Uterus (tissue), 3 donors: ENCODE measurements at regions not wholly inside any gene's neighbourhood (a gene's known extent, or its start where the extent isn't known, plus 50 kb on each side); places are given as distances from the start of the nearest gene placed in this dataset.

Experiments
- DNase-seq, 2 donors: peaks; one replicate each; pipeline ENCODE4 v3.0.0-alpha.2; 2019 to 2020
- H3K27ac ChIP-seq, 2 donors: fragments of 200-600 bp; sonication (generic); 1 replicate in 1 of 2; 2 replicates in 1 of 2; pipeline ENCODE4 v1.5.1; 2016 to 2018
- H3K27me3 ChIP-seq, 2 donors: fragments of 200-600 bp; sonication (generic); one replicate each; pipeline ENCODE4 v1.5.1; 2018 to 2019; ENCODE audit warnings: control low read depth in 1 of 2
- H3K36me3 ChIP-seq, 2 donors: fragments of 200-600 bp; sonication (generic); one replicate each; pipeline ENCODE4 v1.5.1; 2019; ENCODE audit warnings: control low read depth in 1 of 2
- H3K4me1 ChIP-seq, 2 donors: fragments of 200-600 bp; sonication (generic); one replicate each; pipeline ENCODE4 v1.5.1; 2018 to 2019; ENCODE audit warnings: control low read depth in 1 of 2
- H3K4me3 ChIP-seq, 2 donors: fragments of 200-600 bp; sonication (generic); 1 replicate in 1 of 2; 2 replicates in 1 of 2; pipeline ENCODE4 v1.5.1; 2018 to 2019; ENCODE audit warnings: mild to moderate bottlenecking in 1 of 2
- H3K9me3 ChIP-seq, 2 donors: fragments of 200-600 bp; sonication (generic); one replicate each; pipeline ENCODE4 v1.5.1; 2019; ENCODE audit warnings: control low read depth in 1 of 2
- POLR2A ChIP-seq, 2 donors: fragments of 450-650 bp; IDR thresholded peaks; one replicate each; pipeline ENCODE4 v1.6.1; 2016; ENCODE audit warnings: antibody characterized with exemption in 2 of 2, mild to moderate bottlenecking in 1 of 2, moderate library complexity in 1 of 2
- intact Hi-C: fragments of 100-400 bp; cut with DNase I; formaldehyde crosslinking; loops from one replicate; pipeline ENCODE4 v1.15.1; 2023; ENCODE audit warnings: low total_unique reads
- TF ChIP-seq, protein P1 (sequence below), 4 experiments: fragments of 200-600 bp in 2 of 4; fragments of 450-650 bp in 2 of 4; sonication (generic) in 2 of 4; IDR thresholded peaks; one replicate each; pipeline ENCODE4 v1.5.1; 2016 to 2019; ENCODE audit warnings: antibody characterized with exemption in 4 of 4, mild to moderate bottlenecking in 2 of 4, moderate library complexity in 1 of 4
- donor health status: DM: yes; HTN: yes; CAD: no.

- Histone ChIP-seq H3K9me3 (no peaks in the 10 kb centered on the region), H3K4me1 (no peaks in the 10 kb centered on the region), H3K27ac (peak overlapping the region; percentile 65 to 67), H3K36me3 (no peaks in the 10 kb centered on the region), H3K27me3 (no peaks in the 10 kb centered on the region), H3K4me3 (peak overlapping the region; percentile 18 to 19)
- TF ChIP-seq POLR2A (IDR thresholded peaks at IDR 0.05): no peak
- TF ChIP-seq, protein P1, sequence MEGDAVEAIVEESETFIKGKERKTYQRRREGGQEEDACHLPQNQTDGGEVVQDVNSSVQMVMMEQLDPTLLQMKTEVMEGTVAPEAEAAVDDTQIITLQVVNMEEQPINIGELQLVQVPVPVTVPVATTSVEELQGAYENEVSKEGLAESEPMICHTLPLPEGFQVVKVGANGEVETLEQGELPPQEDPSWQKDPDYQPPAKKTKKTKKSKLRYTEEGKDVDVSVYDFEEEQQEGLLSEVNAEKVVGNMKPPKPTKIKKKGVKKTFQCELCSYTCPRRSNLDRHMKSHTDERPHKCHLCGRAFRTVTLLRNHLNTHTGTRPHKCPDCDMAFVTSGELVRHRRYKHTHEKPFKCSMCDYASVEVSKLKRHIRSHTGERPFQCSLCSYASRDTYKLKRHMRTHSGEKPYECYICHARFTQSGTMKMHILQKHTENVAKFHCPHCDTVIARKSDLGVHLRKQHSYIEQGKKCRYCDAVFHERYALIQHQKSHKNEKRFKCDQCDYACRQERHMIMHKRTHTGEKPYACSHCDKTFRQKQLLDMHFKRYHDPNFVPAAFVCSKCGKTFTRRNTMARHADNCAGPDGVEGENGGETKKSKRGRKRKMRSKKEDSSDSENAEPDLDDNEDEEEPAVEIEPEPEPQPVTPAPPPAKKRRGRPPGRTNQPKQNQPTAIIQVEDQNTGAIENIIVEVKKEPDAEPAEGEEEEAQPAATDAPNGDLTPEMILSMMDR (IDR thresholded peaks at IDR 0.05): peak; percentile 77 to 86 (median 82)
- intact Hi-C loops: no loop called here
- DNase-seq: peak; percentile 84 to 86
Observed at GRCh38 chr14:53306267-53306721, 153.2 kb upstream of the DDHD1 start.

DNA sequence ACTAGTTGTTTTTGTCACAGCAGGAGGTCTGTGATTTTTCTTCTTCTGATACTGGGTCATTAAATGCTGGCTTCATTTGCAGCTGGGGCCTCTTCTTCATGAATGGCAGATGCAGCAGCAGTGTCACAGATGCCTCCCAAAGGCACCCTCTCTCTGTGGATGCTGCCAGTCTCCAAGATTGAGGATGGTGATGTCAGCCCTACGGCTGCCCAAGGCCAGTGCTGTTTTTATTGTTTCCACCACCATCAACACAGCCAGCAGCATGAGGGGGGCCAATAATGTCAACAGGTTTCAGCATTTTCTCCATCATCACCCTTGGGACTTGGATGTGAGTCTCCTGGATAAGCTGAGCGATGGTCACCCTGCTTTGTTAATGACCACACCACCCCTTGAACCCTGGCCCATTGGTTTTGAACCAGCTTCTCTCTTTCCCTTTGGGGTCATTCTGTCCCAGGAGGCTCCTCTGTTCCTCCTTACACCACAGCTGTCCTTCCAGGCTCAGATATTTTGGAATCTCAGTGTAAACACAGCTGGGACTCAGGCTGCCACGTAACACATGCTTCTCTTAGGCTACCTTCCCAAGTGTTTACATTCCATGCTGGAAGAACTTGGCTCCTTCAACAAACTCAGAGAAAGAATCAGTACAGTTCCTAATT, 151.7 kb upstream of the DDHD1 start:
- Histone ChIP-seq H3K27me3 (no peaks in the 10 kb centered on the region), H3K9me3 (no peaks in the 10 kb centered on the region), H3K4me1 (no peaks in the 10 kb centered on the region), H3K27ac (peak overlapping the region in 1 of 2 donors; percentile 65), H3K36me3 (no peaks in the 10 kb centered on the region), H3K4me3 (no peak overlapping the region)
- no peak for DNase-seq
- intact Hi-C loops: no loop called here
- TF ChIP-seq POLR2A (IDR thresholded peaks at IDR 0.05): no peak
- TF ChIP-seq, protein P1 (IDR thresholded peaks at IDR 0.05): no peak

- TF ChIP-seq, protein P1 (IDR thresholded peaks at IDR 0.05): peak; percentile 55 to 70 (median 62)
- no peak for TF ChIP-seq POLR2A (IDR thresholded peaks at IDR 0.05)
- no peak for DNase-seq
- no peaks in the 10 kb centered on the region for H3K36me3 ChIP-seq
- no peaks in the 10 kb centered on the region for H3K9me3 ChIP-seq
- no peak overlapping the region for H3K27ac ChIP-seq
- no peak overlapping the region for H3K4me3 ChIP-seq
- no peaks in the 10 kb centered on the region for H3K27me3 ChIP-seq
- no peaks in the 10 kb centered on the region for H3K4me1 ChIP-seq
- intact Hi-C loops: no loop called here
Observed at GRCh38 chr14:53295985-53296582, 143.0 kb upstream of the DDHD1 start.

DNA sequence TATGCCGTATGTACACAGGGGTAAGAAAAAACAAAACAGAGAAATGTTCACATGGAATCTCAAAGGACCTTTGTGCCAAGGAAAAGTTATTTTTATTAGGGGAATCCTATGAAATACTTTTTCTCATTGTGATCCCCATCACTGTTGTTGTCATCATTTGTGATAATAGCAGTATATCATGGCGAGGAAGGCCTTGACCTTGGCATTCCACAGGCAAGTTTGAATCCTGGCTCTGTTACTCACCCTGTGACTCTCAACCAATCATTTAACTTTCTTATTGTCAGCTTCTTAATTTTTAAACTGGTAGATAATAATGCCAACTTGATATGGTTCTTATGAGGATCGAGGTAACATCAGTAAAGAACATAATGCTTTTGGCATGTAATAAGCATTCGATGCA, 142.2 kb upstream of the DDHD1 start:
- no peaks in the 10 kb centered on the region for H3K9me3 ChIP-seq
- no peaks in the 10 kb centered on the region for H3K27me3 ChIP-seq
- no peaks in the 10 kb centered on the region for H3K36me3 ChIP-seq
- TF ChIP-seq, protein P1 (IDR thresholded peaks at IDR 0.05): no peak
- no peak for TF ChIP-seq POLR2A (IDR thresholded peaks at IDR 0.05)
- intact Hi-C loops: no loop called here
- no peak overlapping the region for H3K27ac ChIP-seq
- no peaks in the 10 kb centered on the region for H3K4me1 ChIP-seq
- no peak overlapping the region for H3K4me3 ChIP-seq
- no peak for DNase-seq

DNA sequence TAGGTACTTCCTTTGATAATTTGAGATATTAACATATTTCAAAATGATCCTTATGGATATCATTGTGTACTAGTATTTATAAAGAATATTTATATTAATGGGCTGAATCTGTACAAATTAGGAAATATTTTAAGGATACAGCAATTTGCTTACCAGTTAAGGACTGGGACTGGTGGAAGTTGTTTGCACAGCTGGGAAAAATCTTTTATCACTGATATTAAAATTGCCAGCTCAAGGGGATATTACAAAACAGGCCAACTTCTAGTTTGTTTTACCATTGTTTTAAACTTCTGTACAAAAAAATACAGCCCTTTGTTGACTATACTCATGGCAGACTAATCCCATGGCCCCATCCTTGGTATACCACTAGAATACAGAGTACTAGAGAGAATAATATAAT, 133.2 kb upstream of the DDHD1 start:
- Histone ChIP-seq H3K4me1 (no peaks in the 10 kb centered on the region), H3K36me3 (no peaks in the 10 kb centered on the region), H3K27ac (no peak overlapping the region), H3K4me3 (no peak overlapping the region), H3K27me3 (no peaks in the 10 kb centered on the region), H3K9me3 (peaks cover 0 to 3% of the 10 kb centered on the region in 2 donors)
- intact Hi-C loops: no loop called here
- DNase-seq: no peak
- no peak for TF ChIP-seq POLR2A (IDR thresholded peaks at IDR 0.05)
- TF ChIP-seq, protein P1 (IDR thresholded peaks at IDR 0.05): no peak
